HG03135 (cell line): ENCODE measurements at regions not wholly inside any gene's neighbourhood (a gene's known extent, or its start where the extent isn't known, plus 50 kb on each side); places are given as distances from the start of the nearest gene placed in this dataset.
"Not testable (repeated sequence)": the region's sequence is repeated elsewhere in the genome, so short reads cannot be mapped to it uniquely, and the experiment has no call there.

Source experiments
- ATAC-seq: cut with Tn5 transposase; IDR thresholded peaks from one replicate; pipeline ENCODE4 v1.9.1; 2021; ENCODE audit warnings: mild to moderate bottlenecking, moderate library complexity; ENCODE audit not compliant: unreplicated experiment

DNA sequence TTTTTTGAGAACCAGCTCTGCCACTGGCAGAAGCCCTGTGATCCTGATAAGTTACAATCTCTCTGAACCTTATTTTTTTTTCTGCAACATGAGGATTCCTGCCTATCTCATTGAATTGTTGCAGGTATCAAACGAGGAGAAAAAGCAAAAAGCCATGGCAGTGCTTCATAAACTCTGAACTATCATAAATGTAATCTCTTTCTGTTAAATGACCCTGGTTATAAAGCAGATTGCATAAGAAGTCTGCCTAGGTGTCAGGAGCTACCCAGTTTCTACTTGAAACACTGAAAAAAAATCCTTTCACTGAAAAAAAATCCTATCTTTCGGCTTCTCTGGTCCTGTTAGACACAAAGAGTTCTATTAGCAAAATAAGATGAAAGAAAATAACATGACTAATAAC is 172.7 kb downstream of the FAM43A start:
- ATAC-seq = no peak

DNA sequence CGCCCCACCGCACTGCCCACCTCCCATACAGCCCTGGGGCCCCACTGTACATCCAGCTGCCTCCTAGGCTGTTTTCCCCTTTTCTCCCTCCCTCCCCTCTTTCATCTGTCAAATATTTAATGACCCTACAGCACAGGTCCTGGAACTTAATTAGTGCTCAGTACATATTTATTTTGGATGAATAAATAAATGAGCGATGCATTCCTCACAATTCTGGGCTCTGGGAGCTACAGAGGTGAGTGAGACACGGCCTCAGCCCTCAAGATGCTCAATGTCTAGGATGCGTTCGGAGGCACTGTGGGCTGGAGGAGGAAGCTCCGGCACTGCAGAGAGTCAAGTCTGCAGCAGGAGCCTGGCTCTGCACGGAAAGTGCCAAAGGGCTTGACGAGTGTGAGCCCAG is 175.0 kb downstream of the FAM43A start:
- ATAC-seq = no peak

- no peak for ATAC-seq
These were observed 175.7 kb downstream of the FAM43A start for GRCh38 chr3:194861375-194861774.

DNA sequence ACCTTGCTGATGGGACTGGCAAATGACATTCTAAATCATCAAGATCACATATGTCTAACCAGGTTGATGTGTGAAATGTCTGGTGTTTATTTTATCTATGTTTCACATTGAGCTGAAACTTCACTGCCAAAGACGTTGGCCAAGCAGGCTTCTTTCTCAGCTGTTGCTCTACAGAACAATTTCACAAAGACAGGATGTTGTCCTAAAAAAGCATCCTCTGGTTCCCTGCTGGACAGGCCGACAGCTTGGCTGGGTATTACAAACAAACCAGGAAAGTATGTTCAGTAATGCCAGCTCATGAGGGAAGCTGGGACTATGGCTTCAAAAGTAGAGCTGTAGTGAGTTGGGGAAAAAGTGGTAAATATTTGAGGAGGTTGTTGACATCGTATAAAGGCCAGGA is 179.4 kb downstream of the FAM43A start:
- no peak for ATAC-seq

- no peak for ATAC-seq
These were observed 179.9 kb downstream of the FAM43A start for GRCh38 chr3:194865615-194866014.

DNA sequence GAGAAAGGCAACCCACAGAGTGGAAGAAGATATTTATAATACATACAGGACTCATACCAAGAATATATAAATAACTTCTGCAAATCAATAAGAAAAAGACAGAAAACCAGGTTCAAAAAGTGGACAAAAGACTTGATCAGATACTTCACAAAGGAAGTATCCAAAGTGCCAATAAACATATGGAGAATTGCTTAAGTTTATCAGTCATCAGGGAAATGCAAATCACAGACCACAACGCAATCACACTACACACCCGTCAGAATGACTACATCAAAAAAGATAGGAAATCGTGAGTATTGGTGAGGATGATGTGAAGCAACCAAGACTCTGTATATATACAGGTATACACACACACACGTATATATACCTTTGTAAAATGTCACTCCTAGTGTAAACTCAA is 180.6 kb downstream of the FAM43A start:
- ATAC-seq = no peak

DNA sequence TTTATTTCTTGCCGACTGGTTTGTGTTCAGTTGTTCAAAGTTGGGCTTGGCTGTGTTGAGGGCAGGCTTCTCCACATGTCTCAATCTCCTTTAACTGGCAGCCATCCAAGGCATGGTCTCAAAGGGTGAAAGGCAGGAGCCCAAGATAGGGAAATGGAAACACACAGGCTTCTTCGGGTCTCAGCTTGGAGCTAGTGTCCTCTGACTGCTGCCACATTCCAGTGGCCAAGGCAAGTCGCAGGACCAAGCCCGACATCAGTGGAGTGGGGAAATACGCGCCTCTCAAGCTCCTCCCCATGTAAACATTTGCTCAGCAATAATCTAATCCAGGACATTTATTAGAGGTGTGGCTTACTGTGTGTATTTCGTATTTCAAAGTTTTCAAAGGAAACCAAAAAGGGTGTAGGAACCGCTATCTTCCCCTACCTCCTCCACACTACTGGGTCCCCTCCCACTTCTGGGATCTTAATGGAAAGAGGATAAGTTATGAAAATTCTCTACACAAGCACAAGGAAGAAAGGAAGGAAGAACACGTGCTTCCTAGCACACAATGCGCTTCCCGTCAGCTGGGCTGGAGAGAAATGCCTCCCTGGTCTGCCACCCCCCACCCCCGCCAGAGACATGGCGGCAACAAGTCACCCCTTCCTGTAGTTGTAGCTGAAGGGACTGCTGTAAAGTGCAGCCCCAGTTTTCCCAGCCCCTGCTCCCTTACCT is 181.7 kb downstream of the FAM43A start:
- ATAC-seq = no peak

DNA sequence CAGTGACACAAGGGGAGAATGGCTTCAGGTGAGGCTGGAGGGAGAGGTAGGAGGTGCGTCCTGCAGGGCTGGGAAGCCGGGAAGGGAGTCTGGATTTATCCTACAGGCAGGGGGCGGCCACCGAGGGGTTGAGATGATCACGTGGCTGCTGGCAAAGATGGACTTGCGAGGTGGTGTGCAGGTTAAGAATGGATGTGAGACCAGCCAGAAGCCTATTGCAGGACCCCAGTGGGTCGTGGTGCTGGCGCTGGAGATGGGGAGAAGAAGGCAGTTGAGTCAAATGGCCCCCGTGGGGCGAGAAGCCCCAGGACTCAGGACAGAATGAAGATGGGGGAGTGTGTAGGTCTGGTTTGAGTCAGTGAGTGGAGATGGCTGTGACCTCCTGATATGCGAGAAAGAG is 183.1 kb downstream of the FAM43A start:
- no peak for ATAC-seq

DNA sequence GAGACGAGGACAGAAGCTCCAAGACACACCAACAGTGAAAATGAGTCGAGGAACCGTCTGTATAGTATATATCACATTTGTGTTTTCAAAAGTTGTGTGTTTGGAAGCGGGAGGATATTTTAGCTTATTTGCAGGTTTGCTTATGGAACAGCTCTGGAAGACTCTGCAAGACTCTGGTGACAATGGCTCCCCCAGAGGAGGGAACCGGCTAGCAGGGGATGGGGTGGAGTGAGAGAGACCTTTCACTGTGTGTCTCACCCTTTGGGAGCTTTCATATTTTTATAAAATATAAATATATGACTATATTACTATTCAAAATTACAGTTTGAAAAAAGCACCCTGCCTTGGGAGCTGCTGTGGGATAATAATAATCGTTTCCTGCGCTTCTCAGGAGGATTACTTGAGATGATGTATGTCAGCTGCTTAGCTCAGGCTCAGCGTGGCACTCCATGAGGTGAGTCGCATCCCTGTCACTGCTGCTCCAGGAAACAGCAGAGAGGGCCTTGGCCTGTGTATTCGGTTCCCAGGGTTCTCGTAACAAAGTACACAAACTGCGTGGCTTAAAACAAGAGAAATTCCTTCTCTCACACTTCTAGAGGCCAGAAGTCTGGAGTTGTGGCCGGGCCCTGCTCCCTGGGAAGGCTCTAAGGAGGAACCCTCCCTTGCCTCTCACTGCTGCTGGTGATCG is 183.9 kb downstream of the FAM43A start:
- no peak for ATAC-seq

DNA sequence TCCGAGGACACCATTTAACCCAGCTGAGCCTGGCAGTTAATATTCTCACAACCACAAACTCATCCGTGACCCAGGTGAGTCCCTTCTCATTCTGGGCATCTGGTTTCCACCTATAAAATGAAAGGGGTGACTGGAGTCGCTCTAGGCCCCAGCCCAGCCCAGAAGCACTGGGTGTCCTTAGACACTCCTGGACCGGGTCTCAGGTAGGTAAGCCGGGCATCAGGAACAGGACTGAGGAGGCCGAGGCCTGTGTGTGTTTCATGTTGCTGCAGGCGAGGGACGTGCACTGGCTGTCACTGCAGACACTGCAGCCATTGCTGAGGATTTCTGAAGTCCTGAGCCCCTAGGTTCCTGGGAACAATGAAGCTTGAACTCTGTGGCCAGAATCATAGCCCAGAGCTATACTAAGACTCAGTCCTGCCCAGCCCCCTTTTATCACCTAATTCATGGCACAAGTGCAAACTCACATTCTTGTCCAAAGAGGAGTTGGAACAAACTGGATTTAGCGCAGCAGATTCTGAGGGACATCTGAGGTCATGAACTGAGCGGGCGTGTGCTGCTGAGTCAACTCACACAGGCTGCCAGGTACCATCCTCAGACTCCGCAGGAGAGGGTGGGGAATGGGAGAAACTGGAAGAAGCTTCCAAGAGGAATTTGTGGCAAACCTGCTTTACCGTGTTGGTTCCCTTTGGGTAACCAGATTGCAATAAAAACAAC is 184.9 kb downstream of the FAM43A start:
- ATAC-seq = no peak

DNA sequence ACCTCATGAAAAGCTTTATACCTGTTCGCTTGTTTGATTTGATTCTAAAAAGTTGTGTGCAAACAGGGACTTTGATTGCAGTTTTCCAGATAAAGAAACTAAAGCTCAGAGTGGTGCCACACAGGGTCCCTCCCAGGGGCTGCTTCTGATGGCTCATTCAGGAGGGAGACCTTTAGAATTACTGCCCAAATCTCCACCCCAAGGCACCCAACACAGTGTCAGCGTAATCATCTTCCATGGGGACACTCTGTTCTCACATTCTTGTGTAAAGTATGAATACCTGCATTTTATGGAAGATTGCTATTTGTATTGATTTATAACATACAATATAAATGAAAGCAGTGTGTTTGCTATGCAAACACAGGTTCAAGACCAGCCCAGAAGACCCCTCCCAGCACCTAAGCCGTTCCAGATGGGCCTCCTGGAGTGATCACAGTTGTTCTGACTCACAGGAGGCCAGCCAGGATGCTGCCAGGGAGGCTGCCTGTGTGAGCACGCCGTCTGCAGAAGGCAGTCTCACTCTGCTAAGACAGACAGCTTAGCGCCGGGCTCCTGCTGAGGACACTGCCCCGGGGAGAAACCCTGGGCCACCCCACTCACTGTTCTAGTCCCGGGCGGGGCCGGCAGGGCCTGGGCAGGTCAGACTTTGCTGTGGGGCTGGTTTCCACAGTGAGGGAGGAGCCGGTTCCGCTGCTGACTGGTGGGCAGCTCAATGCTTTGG is 185.6 kb downstream of the FAM43A start:
- no peak for ATAC-seq

- ATAC-seq = no peak
These were observed 186.4 kb downstream of the FAM43A start for GRCh38 chr3:194871864-194872668.

DNA sequence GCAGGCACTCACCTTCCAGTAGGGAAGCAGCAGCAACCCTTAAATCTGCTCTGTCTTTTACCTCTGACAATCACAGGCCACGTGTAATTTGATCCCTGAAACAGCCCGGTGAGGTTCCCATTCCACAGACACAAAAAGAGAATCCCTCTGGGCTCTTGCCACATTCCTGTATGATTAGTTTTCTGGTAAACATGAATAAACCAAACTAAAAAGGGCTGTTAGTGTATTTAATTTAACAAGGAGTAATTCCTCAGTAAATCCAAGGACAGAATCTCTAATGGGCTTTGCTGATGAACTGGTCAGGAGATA is 186.9 kb downstream of the FAM43A start:
- ATAC-seq = no peak

DNA sequence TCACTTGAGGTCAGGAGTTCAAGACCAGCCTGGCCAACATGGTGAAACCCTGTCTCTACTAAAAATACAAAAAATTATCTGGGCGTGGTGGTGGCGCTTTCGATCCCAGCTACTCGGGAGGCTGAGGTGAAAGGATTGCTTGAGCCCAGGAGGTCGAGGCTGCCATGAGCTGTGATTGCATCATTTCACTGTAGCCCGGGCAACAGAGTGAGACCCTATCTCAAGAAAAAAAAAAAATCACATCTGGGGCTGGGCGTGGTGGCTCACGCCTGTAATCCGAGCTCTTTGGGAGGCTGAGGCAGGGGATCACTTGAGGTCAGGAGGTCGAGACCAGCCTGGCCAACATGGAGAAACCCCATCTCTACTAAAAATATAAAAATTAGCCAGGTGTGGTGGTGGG is 187.8 kb downstream of the FAM43A start:
- not testable (repeated sequence) for ATAC-seq

- ATAC-seq = no peak
These were observed 188.5 kb downstream of the FAM43A start for GRCh38 chr3:194874206-194874605.

GRCh38 chr3:194874783-194875182 is 189.1 kb downstream of the FAM43A start:
- ATAC-seq = no peak

- ATAC-seq = no peak
These were observed 190.1 kb downstream of the FAM43A start for GRCh38 chr3:194875581-194876402.

DNA sequence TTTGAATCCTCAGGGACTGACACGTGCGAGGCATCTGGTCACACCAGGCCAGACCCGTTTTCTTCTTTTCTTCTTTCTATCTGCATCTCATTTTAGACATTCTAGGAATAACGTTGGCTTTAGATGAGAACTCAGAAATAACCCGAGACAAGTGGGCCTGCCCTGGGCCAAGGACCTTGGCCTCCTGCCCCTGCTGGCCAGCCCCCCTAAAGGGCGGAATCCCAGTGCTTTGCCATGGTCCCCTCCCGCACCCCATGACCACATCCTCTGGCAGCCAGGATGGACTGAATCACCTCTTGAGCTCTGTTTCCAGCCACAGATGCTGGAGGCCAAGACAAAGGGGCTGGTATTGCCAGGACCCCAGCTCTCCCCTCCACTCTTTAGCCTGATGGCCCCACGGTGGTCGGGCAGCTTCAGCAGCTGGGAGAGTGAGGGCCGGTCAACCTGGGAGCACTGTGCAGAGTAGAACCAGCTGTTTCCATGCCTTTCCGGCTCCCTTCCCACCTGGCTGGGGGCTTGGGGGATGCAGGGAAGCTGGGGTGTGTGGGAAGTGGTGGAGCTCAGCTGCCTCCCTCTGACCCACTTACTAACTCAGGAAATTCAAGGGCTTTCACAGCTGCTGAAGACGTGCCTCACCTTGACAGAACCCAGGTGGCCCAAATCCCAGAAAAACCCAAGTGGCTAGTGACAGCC is 190.9 kb downstream of the FAM43A start:
- no peak for ATAC-seq
